ENCODE measurements at regions not wholly inside any gene's neighbourhood (a gene's known extent, or its start where the extent isn't known, plus 50 kb on each side); places are given as distances from the start of the nearest gene placed in this dataset.

DNA sequence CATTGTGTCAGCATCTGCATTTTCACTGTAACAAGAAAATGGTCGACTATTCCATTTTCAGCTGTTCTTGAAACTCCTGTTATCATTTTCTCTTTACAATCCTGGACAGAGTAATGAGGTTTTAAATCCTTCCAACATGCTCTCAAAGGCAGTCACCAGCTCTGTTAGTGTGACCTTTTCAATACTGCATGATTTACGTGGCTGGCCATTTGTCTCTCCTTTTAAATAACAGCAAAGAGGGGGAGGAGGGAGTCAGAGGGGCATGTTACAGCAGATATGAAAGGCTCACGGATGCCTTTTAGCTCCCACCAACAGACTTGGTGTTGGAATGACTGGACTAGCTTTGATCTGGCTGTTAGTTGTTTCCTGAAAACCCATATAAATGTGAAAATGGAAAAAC, 1251.2 kb downstream of the AACS start:
- no peak for DNase-seq (ENCODE audit: low read depth, low spot score)
- H3K4me3 ChIP-seq (ENCODE audit: low read depth, low read length), result no peak overlapping the region
- ChIA-PET CTCF (no interaction called here), POLR2A (no interaction called here)
- TF ChIP-seq, protein P1, sequence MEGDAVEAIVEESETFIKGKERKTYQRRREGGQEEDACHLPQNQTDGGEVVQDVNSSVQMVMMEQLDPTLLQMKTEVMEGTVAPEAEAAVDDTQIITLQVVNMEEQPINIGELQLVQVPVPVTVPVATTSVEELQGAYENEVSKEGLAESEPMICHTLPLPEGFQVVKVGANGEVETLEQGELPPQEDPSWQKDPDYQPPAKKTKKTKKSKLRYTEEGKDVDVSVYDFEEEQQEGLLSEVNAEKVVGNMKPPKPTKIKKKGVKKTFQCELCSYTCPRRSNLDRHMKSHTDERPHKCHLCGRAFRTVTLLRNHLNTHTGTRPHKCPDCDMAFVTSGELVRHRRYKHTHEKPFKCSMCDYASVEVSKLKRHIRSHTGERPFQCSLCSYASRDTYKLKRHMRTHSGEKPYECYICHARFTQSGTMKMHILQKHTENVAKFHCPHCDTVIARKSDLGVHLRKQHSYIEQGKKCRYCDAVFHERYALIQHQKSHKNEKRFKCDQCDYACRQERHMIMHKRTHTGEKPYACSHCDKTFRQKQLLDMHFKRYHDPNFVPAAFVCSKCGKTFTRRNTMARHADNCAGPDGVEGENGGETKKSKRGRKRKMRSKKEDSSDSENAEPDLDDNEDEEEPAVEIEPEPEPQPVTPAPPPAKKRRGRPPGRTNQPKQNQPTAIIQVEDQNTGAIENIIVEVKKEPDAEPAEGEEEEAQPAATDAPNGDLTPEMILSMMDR (IDR thresholded peaks at IDR 0.05; ENCODE audit: insufficient read depth, low read length, missing control alignments), result no peak

- POLR2A ChIA-PET, result no interaction called here
- no peak for DNase-seq (ENCODE audit: low read depth, low spot score)
- no peak overlapping the region for H3K4me3 ChIP-seq (ENCODE audit: low read depth, low read length)
- CTCF ChIA-PET, result no interaction called here
- TF ChIP-seq, protein P1 (IDR thresholded peaks at IDR 0.05; ENCODE audit: insufficient read depth, low read length, missing control alignments), result no peak
Measured at GRCh38 chr12:126337556-126338441, 1272.6 kb downstream of the AACS start.

GRCh38 chr12:126342866-126343265, 1277.6 kb downstream of the AACS start:
- DNase-seq (ENCODE audit: low read depth, low spot score), result no peak
- ChIA-PET POLR2A (no interaction called here), CTCF (no interaction called here)
- TF ChIP-seq, protein P1 (IDR thresholded peaks at IDR 0.05; ENCODE audit: insufficient read depth, low read length, missing control alignments), result no peak
- no peak overlapping the region for H3K4me3 ChIP-seq (ENCODE audit: low read depth, low read length)

DNA sequence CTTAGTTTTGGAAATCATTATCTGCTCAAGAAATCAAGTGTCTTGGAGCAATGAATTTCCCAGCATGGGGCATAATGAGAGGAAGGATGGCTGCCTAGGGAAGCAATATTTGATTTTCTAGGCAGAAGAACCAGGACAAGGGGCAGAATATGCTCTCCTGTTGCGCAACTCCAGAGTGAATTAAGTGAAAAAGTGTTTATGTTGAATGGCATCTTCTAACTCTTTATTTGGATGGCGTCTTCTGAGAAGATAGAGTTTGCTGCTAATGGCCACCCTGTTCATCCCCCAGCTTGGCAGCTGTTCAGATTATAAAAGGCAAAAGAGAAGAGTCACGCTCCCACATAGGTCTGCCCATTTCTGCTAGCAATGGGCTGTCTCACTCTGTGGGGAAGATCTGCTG, 1278.1 kb downstream of the AACS start:
- no peak for DNase-seq (ENCODE audit: low read depth, low spot score)
- POLR2A ChIA-PET, result no interaction called here
- CTCF ChIA-PET, result no interaction called here
- no peak overlapping the region for H3K4me3 ChIP-seq (ENCODE audit: low read depth, low read length)
- TF ChIP-seq, protein P1 (IDR thresholded peaks at IDR 0.05; ENCODE audit: insufficient read depth, low read length, missing control alignments), result no peak

- POLR2A ChIA-PET, result no interaction called here
- DNase-seq (ENCODE audit: low read depth, low spot score), result no peak
- H3K4me3 ChIP-seq (ENCODE audit: low read depth, low read length), result no peak overlapping the region
- TF ChIP-seq, protein P1 (IDR thresholded peaks at IDR 0.05; ENCODE audit: insufficient read depth, low read length, missing control alignments), result no peak
- CTCF ChIA-PET, result no interaction called here
Measured at GRCh38 chr12:126346087-126346486, 1280.9 kb downstream of the AACS start.

DNA sequence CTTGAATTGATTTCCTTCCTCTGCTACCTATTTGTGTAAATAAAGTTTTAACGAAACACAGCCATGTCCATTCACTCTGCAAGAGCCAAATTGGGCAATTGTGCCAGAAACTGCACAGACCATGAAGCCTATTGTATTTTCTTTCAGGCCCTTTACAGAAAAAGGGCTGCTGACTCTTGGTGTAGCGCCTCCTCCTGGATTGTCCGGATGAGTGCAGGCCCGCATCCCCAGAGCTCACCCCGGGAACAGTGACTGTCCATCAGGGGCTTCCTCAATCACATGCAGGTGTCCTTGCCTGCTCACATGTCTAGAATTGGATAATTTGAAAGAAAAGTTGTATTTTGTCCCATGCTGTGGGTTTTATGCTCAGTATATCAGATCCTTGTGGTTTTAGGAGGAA, 1282.2 kb downstream of the AACS start:
- DNase-seq (ENCODE audit: low read depth, low spot score), result no peak
- TF ChIP-seq, protein P1 (IDR thresholded peaks at IDR 0.05; ENCODE audit: insufficient read depth, low read length, missing control alignments), result no peak
- ChIA-PET CTCF (no interaction called here), POLR2A (no interaction called here)
- H3K4me3 ChIP-seq (ENCODE audit: low read depth, low read length), result no peak overlapping the region
